ENCODE measurements at regions not wholly inside any gene's neighbourhood (a gene's known extent, or its start where the extent isn't known, plus 50 kb on each side); places are given as distances from the start of the nearest gene placed in this dataset.

GRCh38 chr9:129511285-129511900 lies 109.5 kb downstream of the C9orf50 start (continued):
- no peak for TF ChIP-seq NRF1 (IDR thresholded peaks at IDR 0.05; ENCODE audit: low read depth, low read length)
- no peak for TF ChIP-seq TEAD4 (IDR thresholded peaks at IDR 0.05; ENCODE audit: low read depth, low read length)
- TF ChIP-seq KDM4A (IDR thresholded peaks at IDR 0.05; ENCODE audit: low read depth, low read length, severe bottlenecking), result no peak
- TF ChIP-seq SP2 (IDR thresholded peaks at IDR 0.05; ENCODE audit: low read length), result no peak
- no peak for TF ChIP-seq KDM5A (IDR thresholded peaks at IDR 0.05; ENCODE audit: low read length)
- TF ChIP-seq POLR2AphosphoS5 (IDR thresholded peaks at IDR 0.05; ENCODE audit: low read depth, low read length), result no peak
- TF ChIP-seq FOSL1 (IDR thresholded peaks at IDR 0.05; ENCODE audit: insufficient read depth, low read depth, low read length), result no peak
